ENCODE measurements at regions not wholly inside any gene's neighbourhood (a gene's known extent, or its start where the extent isn't known, plus 50 kb on each side); places are given as distances from the start of the nearest gene placed in this dataset.
A peak's percentile ranks its signal among the peaks of the same experiment; 100 is the strongest.

DNA sequence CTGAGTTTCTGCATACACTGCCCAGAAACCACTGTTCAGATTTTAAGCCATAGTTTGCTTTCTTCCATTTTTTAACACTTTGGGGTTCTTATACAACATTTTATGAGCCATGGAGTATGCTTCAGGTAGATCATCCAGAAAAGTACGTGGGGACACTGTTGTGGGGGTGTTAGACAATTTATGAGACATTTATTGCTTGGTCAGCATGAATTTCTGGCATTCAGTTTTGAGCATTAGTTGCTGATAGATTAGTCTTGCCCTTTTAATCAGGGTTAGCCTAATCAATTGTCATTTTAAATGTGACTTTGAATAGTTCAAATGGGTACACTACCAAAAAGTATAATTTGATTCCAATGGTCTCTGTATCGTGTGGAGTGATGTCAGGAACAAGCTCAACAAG is 434.9 kb downstream of the GPM6A start:
- DNase-seq (ENCODE audit: low read depth in 1 of 2, low spot score in 1 of 2): no peak
- Histone ChIP-seq H3K4me1 (peaks cover 7% of the 10 kb centered on the region; the same call in 1 of the 3 replicates), H3K4me3 (no peak overlapping the region), H3K27ac (no peak overlapping the region), H3K9me3 (no peaks in the 10 kb centered on the region), H3K4me2 (no peak overlapping the region)
- TF ChIP-seq MAFK (IDR thresholded peaks at IDR 0.05; ENCODE audit: partially characterized antibody) (peak; percentile 85), SMC3 (IDR thresholded peaks at IDR 0.05) (no peak)
- ChIA-PET CTCF (interaction anchor here (0.6 kb wide), 1 partner anchor 1012 kb away, joined by 3 read pairs; no protein-coding TSS in a partner anchor), POLR2A (no interaction called here)
- FAIRE-seq: no peak
- 52% methylated on average over 2 of the region's 2 CpGs for WGBS (ENCODE audit: missing lambda C conversion rate)
- no peak for ATAC-seq

- DNase-seq (ENCODE audit: low read depth in 1 of 2, low spot score in 1 of 2) (no peak), FAIRE-seq (no peak), ATAC-seq (no peak)
- Histone ChIP-seq H3K4me2 (no peak overlapping the region), H3K4me1 (no peaks in the 10 kb centered on the region), H3K27ac (no peak overlapping the region), H3K4me3 (no peak overlapping the region), H3K9me3 (no peaks in the 10 kb centered on the region)
- ChIA-PET POLR2A (no interaction called here), CTCF (no interaction called here)
- TF ChIP-seq RNF2 (IDR thresholded peaks at IDR 0.05; ENCODE audit: borderline replicate concordance, low read depth) (no peak), NR3C1 (IDR thresholded peaks at IDR 0.05) (no peak), NPAS2 (CRISPR knock-in tag; IDR thresholded peaks at IDR 0.05; ENCODE audit: borderline replicate concordance) (no peak), BHLHE40 (IDR thresholded peaks at IDR 0.05; ENCODE audit: low read depth, low read length) (no peak)
- WGBS (ENCODE audit: missing lambda C conversion rate): 100% methylated on average over 1 of the region's 4 CpGs
These were observed 433.7 kb downstream of the GPM6A start for GRCh38 chr4:175378372-175378771.

GRCh38 chr4:175380841-175381240 is 431.2 kb downstream of the GPM6A start:
- Histone ChIP-seq H3K9me3 (no peaks in the 10 kb centered on the region), H3K4me2 (no peak overlapping the region), H3K27ac (no peak overlapping the region), H3K4me3 (no peak overlapping the region), H3K4me1 (no peaks in the 10 kb centered on the region)
- CTCF ChIA-PET: interaction anchor here (1.5 kb wide), 1 partner anchor 22 kb away, joined by 4 read pairs; no protein-coding TSS in a partner anchor
- 84% methylated on average over 6 of the region's 6 CpGs for WGBS (ENCODE audit: missing lambda C conversion rate)
- ATAC-seq: no peak
- POLR2A ChIA-PET: no interaction called here
- TF ChIP-seq EHF (CRISPR knock-in tag; IDR thresholded peaks at IDR 0.05) (no peak), RFX5 (IDR thresholded peaks at IDR 0.05) (no peak), EHMT2 (IDR thresholded peaks at IDR 0.05; ENCODE audit: low read depth) (no peak), MAZ (IDR thresholded peaks at IDR 0.05; ENCODE audit: borderline replicate concordance, low read depth, low read length) (no peak), SREBF2 (IDR thresholded peaks at IDR 0.05) (no peak), SMC3 (IDR thresholded peaks at IDR 0.05) (no peak), CHD2 (IDR thresholded peaks at IDR 0.05; ENCODE audit: low read length, partially characterized antibody) (no peak), TP53 (CRISPR knock-in tag; IDR thresholded peaks at IDR 0.05) (no peak), CBX8 (IDR thresholded peaks at IDR 0.05) (no peak), CEBPB (IDR thresholded peaks at IDR 0.05) (no peak), MYC (IDR thresholded peaks at IDR 0.05; ENCODE audit: borderline replicate concordance, low read length) (no peak), MAFK (IDR thresholded peaks at IDR 0.05; ENCODE audit: partially characterized antibody) (no peak), POLR2AphosphoS2 (conservative IDR thresholded peaks at IDR 0.05; ENCODE audit: low read length) (no peak), HES2 (IDR thresholded peaks at IDR 0.05) (no peak), CHD4 (IDR thresholded peaks at IDR 0.05; ENCODE audit: borderline replicate concordance) (no peak)
- TF ChIP-seq, protein P1, sequence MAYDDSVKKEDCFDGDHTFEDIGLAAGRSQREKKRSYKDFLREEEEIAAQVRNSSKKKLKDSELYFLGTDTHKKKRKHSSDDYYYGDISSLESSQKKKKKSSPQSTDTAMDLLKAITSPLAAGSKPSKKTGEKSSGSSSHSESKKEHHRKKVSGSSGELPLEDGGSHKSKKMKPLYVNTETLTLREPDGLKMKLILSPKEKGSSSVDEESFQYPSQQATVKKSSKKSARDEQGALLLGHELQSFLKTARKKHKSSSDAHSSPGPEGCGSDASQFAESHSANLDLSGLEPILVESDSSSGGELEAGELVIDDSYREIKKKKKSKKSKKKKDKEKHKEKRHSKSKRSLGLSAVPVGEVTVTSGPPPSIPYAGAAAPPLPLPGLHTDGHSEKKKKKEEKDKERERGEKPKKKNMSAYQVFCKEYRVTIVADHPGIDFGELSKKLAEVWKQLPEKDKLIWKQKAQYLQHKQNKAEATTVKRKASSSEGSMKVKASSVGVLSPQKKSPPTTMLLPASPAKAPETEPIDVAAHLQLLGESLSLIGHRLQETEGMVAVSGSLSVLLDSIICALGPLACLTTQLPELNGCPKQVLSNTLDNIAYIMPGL (CRISPR knock-in tag; IDR thresholded peaks at IDR 0.05; ENCODE audit: borderline replicate concordance): no peak
- TF ChIP-seq, protein P2, sequence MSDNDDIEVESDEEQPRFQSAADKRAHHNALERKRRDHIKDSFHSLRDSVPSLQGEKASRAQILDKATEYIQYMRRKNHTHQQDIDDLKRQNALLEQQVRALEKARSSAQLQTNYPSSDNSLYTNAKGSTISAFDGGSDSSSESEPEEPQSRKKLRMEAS (IDR thresholded peaks at IDR 0.05): no peak
- DNase-seq (ENCODE audit: low read depth in 1 of 2, low spot score in 1 of 2): no peak
- no peak for FAIRE-seq
